CD4-positive, alpha-beta memory T cell (primary cell): ENCODE measurements at regions not wholly inside any gene's neighbourhood (a gene's known extent, or its start where the extent isn't known, plus 50 kb on each side); places are given as distances from the start of the nearest gene placed in this dataset.

Experiments
- CTCF ChIA-PET: fragments of 350-600 bp; sonication (Branson Sonifier 250); formaldehyde crosslinking; loops from one replicate; lab custom pipeline; 2021; ENCODE audit warnings: inconsistent platforms; ENCODE audit not compliant: partially characterized antibody; lab: Charles Lee
- POLR2A ChIA-PET: fragments of 350-600 bp; sonication (Branson Sonifier 250); formaldehyde crosslinking; loops from one replicate; lab custom pipeline; 2021; ENCODE audit not compliant: partially characterized antibody; lab: Charles Lee
- DNase-seq, 5 donors: peaks; one replicate each; pipeline versions ENCODE4 v3.0.0 to v3.0.0-alpha.2; 2020 to 2022; ENCODE audit warnings: mixed read lengths in 1 of 5
- H3K27ac ChIP-seq: one replicate; pipeline ENCODE4 v1.7.0; 2013; ENCODE audit warnings: low read depth, low read length
- H3K27me3 ChIP-seq: 2 replicates; pipeline ENCODE4 v1.7.0; 2013; ENCODE audit warnings: mild to moderate bottlenecking, low read length, moderate library complexity; ENCODE audit not compliant: insufficient read depth
- H3K36me3 ChIP-seq: 2 replicates; pipeline ENCODE4 v1.7.0; 2013; ENCODE audit warnings: mild to moderate bottlenecking, low read length, moderate library complexity; ENCODE audit not compliant: insufficient read depth
- H3K4me1 ChIP-seq: 2 replicates; pipeline ENCODE4 v1.7.0; 2013; ENCODE audit warnings: mild to moderate bottlenecking, low read length, moderate library complexity; ENCODE audit not compliant: insufficient read depth
- H3K4me3 ChIP-seq, 2 donors: one replicate each; pipeline ENCODE4 v1.7.0; 2013; ENCODE audit warnings: low read length in 2 of 2, mild to moderate bottlenecking in 1 of 2
- H3K9me3 ChIP-seq, 2 donors: one replicate each; pipeline ENCODE4 v1.7.0; 2013; ENCODE audit warnings: low read length in 2 of 2, control low read depth in 1 of 2; ENCODE audit not compliant: control insufficient read depth in 1 of 2
- H3K27ac Mint-ChIP-seq, 7 donors: one replicate each; pipeline ENCODE4 v1.8.0; 2020 to 2021; ENCODE audit warnings: mixed read lengths in 7 of 7, mild to moderate bottlenecking in 6 of 7, inconsistent platforms in 3 of 7, moderate library complexity in 3 of 7
- H3K27me3 Mint-ChIP-seq, 2 donors: one replicate each; pipeline ENCODE4 v1.8.0; 2020 to 2021; ENCODE audit warnings: mixed read lengths in 2 of 2
- H3K36me3 Mint-ChIP-seq, 2 donors: one replicate each; pipeline ENCODE4 v1.8.0; 2020 to 2021; ENCODE audit warnings: mixed read lengths in 2 of 2, inconsistent platforms in 1 of 2, mild to moderate bottlenecking in 1 of 2
- H3K4me1 Mint-ChIP-seq, 4 donors: one replicate each; pipeline ENCODE4 v1.8.0; 2020 to 2021; ENCODE audit warnings: mixed read lengths in 4 of 4, mild to moderate bottlenecking in 1 of 4
- H3K4me3 Mint-ChIP-seq, 8 donors: one replicate each; pipeline ENCODE4 v1.8.0; 2020 to 2021; ENCODE audit warnings: mixed read lengths in 8 of 8, mild to moderate bottlenecking in 7 of 8, moderate library complexity in 6 of 8, inconsistent platforms in 3 of 8
- H3K9me3 Mint-ChIP-seq, 8 donors: one replicate each; pipeline ENCODE4 v1.8.0; 2020 to 2021; ENCODE audit warnings: mixed read lengths in 8 of 8, mild to moderate bottlenecking in 5 of 8, inconsistent platforms in 3 of 8, moderate library complexity in 1 of 8
- intact Hi-C: fragments of 100-400 bp; cut with micrococcal nuclease; formaldehyde crosslinking; loops from one replicate; pipeline ENCODE4 v1.15.1; 2023

GRCh38 chr12:127649961-127650360, 617.0 kb upstream of the TMEM132C start:
- Mint-ChIP-seq H3K27ac (no peak overlapping the region), H3K36me3 (no peaks in the 10 kb centered on the region), H3K4me3 (no peak overlapping the region), H3K9me3 (peaks cover 0 to 10% (median 2%) of the 10 kb centered on the region in 8 donors), H3K4me1 (no peaks in the 10 kb centered on the region), H3K27me3 (peaks cover 0 to 1% of the 10 kb centered on the region in 2 donors)
- no peaks in the 10 kb centered on the region for H3K36me3 ChIP-seq
- intact Hi-C loops = no loop called here
- H3K4me1 ChIP-seq = no peaks in the 10 kb centered on the region
- H3K9me3 ChIP-seq = no peaks in the 10 kb centered on the region
- no peak overlapping the region for H3K4me3 ChIP-seq
- no peaks in the 10 kb centered on the region for H3K27me3 ChIP-seq
- H3K27ac ChIP-seq = no peak overlapping the region
- POLR2A ChIA-PET = no interaction called here
- CTCF ChIA-PET = no interaction called here
- DNase-seq = no peak

- POLR2A ChIA-PET = no interaction called here
- no peak overlapping the region for H3K4me3 ChIP-seq
- no peaks in the 10 kb centered on the region for H3K36me3 Mint-ChIP-seq
- H3K27ac ChIP-seq = no peak overlapping the region
- CTCF ChIA-PET = no interaction called here
- H3K9me3 Mint-ChIP-seq = peaks cover 0 to 10% (median 2%) of the 10 kb centered on the region in 8 donors
- no peaks in the 10 kb centered on the region for H3K36me3 ChIP-seq
- peaks cover 0 to 1% of the 10 kb centered on the region in 2 donors for H3K27me3 Mint-ChIP-seq
- no peaks in the 10 kb centered on the region for H3K9me3 ChIP-seq
- H3K4me3 Mint-ChIP-seq = no peak overlapping the region
- no peak for DNase-seq
- H3K4me1 Mint-ChIP-seq = no peaks in the 10 kb centered on the region
- H3K27me3 ChIP-seq = no peaks in the 10 kb centered on the region
- no peaks in the 10 kb centered on the region for H3K4me1 ChIP-seq
- intact Hi-C loops = no loop called here
- H3K27ac Mint-ChIP-seq = no peak overlapping the region
These were observed 616.3 kb upstream of the TMEM132C start for GRCh38 chr12:127650626-127651025.

GRCh38 chr12:127652281-127652680, 614.7 kb upstream of the TMEM132C start:
- Histone ChIP-seq H3K4me1 (no peaks in the 10 kb centered on the region), H3K27ac (no peak overlapping the region), H3K36me3 (no peaks in the 10 kb centered on the region), H3K27me3 (no peaks in the 10 kb centered on the region), H3K9me3 (no peaks in the 10 kb centered on the region), H3K4me3 (no peak overlapping the region)
- ChIA-PET POLR2A (no interaction called here), CTCF (no interaction called here)
- Mint-ChIP-seq H3K4me1 (no peaks in the 10 kb centered on the region), H3K9me3 (peaks cover 0 to 13% (median 2%) of the 10 kb centered on the region in 8 donors), H3K4me3 (no peak overlapping the region), H3K36me3 (no peaks in the 10 kb centered on the region), H3K27ac (no peak overlapping the region), H3K27me3 (peaks cover 0 to 1% of the 10 kb centered on the region in 2 donors)
- DNase-seq = no peak
- intact Hi-C loops = no loop called here

- Mint-ChIP-seq H3K36me3 (no peaks in the 10 kb centered on the region), H3K27ac (no peak overlapping the region), H3K9me3 (peaks cover 0 to 13% (median 2%) of the 10 kb centered on the region in 8 donors), H3K4me3 (no peak overlapping the region), H3K27me3 (peaks cover 0 to 1% of the 10 kb centered on the region in 2 donors), H3K4me1 (no peaks in the 10 kb centered on the region)
- intact Hi-C loops = no loop called here
- Histone ChIP-seq H3K4me1 (no peaks in the 10 kb centered on the region), H3K36me3 (no peaks in the 10 kb centered on the region), H3K4me3 (no peak overlapping the region), H3K9me3 (no peaks in the 10 kb centered on the region), H3K27me3 (no peaks in the 10 kb centered on the region), H3K27ac (no peak overlapping the region)
- CTCF ChIA-PET = no interaction called here
- no peak for DNase-seq
- POLR2A ChIA-PET = no interaction called here
These were observed 612.5 kb upstream of the TMEM132C start for GRCh38 chr12:127654383-127654985.

GRCh38 chr12:127655691-127656090, 611.3 kb upstream of the TMEM132C start:
- no peaks in the 10 kb centered on the region for H3K36me3 ChIP-seq
- Mint-ChIP-seq H3K4me1 (no peaks in the 10 kb centered on the region), H3K27me3 (peaks cover 0 to 1% of the 10 kb centered on the region in 2 donors), H3K9me3 (peaks cover 0 to 13% (median 3%) of the 10 kb centered on the region in 8 donors), H3K27ac (no peak overlapping the region), H3K36me3 (no peaks in the 10 kb centered on the region), H3K4me3 (no peak overlapping the region)
- no peaks in the 10 kb centered on the region for H3K27me3 ChIP-seq
- H3K4me1 ChIP-seq = no peaks in the 10 kb centered on the region
- H3K27ac ChIP-seq = no peak overlapping the region
- no peak overlapping the region for H3K4me3 ChIP-seq
- POLR2A ChIA-PET = no interaction called here
- CTCF ChIA-PET = no interaction called here
- intact Hi-C loops = no loop called here
- H3K9me3 ChIP-seq = no peaks in the 10 kb centered on the region
- DNase-seq = no peak

- Mint-ChIP-seq H3K9me3 (peaks cover 0 to 13% (median 2%) of the 10 kb centered on the region in 8 donors), H3K4me3 (no peak overlapping the region), H3K4me1 (no peaks in the 10 kb centered on the region), H3K36me3 (no peaks in the 10 kb centered on the region), H3K27me3 (peaks cover 0 to 1% of the 10 kb centered on the region in 2 donors), H3K27ac (no peak overlapping the region)
- Histone ChIP-seq H3K36me3 (no peaks in the 10 kb centered on the region), H3K4me3 (no peak overlapping the region), H3K9me3 (no peaks in the 10 kb centered on the region), H3K27ac (no peak overlapping the region), H3K4me1 (no peaks in the 10 kb centered on the region), H3K27me3 (no peaks in the 10 kb centered on the region)
- ChIA-PET POLR2A (no interaction called here), CTCF (no interaction called here)
- DNase-seq = no peak
- intact Hi-C loops = no loop called here
These were observed 610.7 kb upstream of the TMEM132C start for GRCh38 chr12:127656266-127656665.

GRCh38 chr12:127657036-127657435, 609.9 kb upstream of the TMEM132C start:
- no peaks in the 10 kb centered on the region for H3K9me3 ChIP-seq
- Mint-ChIP-seq H3K27me3 (peaks cover 0 to 1% of the 10 kb centered on the region in 2 donors), H3K36me3 (no peaks in the 10 kb centered on the region), H3K9me3 (peaks cover 0 to 13% (median 2%) of the 10 kb centered on the region in 8 donors), H3K4me3 (no peak overlapping the region), H3K27ac (no peak overlapping the region), H3K4me1 (no peaks in the 10 kb centered on the region)
- DNase-seq = no peak
- ChIA-PET POLR2A (no interaction called here), CTCF (no interaction called here)
- no peaks in the 10 kb centered on the region for H3K27me3 ChIP-seq
- H3K36me3 ChIP-seq = no peaks in the 10 kb centered on the region
- H3K27ac ChIP-seq = no peak overlapping the region
- no peak overlapping the region for H3K4me3 ChIP-seq
- intact Hi-C loops = no loop called here
- no peaks in the 10 kb centered on the region for H3K4me1 ChIP-seq
